Kasumi-1 (cell line): ENCODE measurements at regions not wholly inside any gene's neighbourhood (a gene's known extent, or its start where the extent isn't known, plus 50 kb on each side); places are given as distances from the start of the nearest gene placed in this dataset.
"Not testable (repeated sequence)": the region's sequence is repeated elsewhere in the genome, so short reads cannot be mapped to it uniquely, and the experiment has no call there.

ENCODE experiments used
- DNase-seq, 2 experiments: peaks; one replicate each; lab custom pipeline; 2025; lab: John Stamatoyannopoulos, UW

DNA sequence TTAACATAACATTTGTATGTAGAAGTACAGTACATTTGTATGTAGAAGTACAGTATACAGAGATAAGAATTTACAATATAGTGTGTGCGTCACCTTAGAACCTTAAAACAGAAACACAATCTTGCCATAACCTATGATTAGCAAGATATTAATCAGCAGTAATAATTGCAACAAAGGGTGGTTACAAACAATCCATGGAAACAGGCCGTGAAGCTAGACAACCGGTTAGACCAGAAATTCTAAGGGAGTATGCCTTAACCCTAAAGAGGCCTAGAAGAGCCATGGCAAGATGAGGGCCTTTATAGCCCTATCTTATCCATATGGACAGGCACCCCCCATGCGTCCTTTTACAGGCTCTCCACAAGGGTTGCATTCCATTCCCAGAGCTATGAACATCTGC is 605.9 kb downstream of the KCNT2 start:
- not testable (repeated sequence) for DNase-seq

DNA sequence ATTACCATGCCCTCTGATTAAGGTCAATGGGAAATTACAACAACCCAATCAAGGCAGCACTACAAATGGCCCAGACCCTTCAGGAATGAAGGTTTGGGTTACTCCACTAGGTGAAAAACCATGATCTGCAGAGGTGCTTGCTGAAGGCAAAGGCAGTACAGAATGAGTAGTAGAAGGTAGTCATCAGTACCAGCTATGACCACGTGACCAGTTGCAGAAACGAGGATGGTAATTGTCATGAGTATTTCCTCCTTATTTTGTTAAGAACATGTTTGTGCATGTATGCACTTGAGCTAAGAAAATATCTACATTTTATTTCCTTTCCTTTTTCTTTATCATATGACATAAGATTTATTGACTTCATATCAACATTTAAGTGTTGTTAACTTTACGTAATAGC is 607.1 kb downstream of the KCNT2 start:
- no peak for DNase-seq

DNA sequence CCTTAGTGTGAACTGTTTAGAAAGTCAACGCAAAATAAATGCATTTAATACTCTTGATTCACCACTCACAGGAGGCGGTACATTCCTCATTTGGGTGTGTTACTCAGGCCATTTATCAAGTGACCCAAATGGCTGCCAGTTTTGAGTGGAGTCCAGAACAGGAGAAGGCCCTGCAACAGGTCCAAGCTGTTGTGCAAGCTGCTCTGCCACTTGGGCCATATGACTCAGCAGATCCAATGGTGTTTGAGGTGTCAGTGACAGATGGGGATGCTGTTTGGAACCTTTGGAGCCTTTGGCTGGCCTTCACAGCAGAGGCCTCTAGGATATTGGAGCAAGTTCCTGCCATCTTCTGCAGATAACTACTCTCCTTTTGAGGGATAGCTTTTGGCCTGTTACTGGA is 609.2 kb downstream of the KCNT2 start:
- DNase-seq: no peak

DNA sequence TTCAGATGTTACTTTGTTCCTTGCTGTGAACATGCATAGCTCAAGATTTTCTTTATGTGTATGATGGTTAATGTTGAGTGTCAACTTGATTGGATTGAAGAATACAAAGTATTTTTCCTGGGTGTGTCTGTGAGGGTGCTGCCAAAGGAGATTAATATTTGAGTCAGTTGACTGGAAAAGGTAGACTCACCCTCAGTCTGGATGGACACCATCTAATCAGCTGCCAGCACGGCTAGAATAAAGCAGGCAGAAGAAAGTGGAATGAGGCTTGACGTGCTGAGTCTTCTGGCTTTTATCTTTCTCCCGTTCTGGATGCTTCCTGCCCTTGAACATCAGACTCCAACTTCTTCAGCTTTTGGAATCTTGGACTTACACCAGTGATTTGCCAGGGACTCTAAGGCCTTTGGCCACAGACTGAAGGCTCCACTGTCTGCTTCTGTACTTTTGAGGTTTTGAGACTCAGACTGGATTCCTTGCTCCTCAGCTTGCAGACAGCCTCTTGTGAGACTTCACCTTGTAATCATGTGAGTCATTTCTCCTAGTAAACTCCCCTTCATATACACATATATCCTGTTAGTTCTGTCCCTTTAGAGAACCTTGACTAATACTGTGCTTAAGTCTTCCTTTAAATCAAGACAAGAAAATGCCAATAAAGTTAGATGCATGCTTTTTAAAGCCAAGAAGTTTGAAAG is 626.6 kb downstream of the KCNT2 start:
- no peak for DNase-seq

DNA sequence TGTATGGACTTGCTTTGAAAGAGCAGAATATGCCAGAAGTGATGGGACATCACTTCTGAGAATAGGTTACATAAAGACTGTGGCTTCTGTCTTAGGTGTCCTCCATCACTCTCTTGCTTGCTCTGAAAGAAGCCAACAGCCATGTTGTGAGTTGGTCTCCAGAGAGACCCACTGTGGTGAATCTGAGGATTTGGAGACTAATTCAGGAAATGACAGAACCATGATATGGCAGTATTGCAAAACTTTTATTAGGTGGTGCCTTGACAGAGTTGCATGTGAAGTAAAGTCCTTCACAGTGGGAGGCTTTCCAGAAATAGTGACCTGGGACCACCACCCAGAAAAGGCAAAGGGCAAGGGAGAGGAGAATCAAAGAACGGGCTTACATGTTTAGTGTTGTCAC is 628.6 kb downstream of the KCNT2 start:
- no peak for DNase-seq

DNA sequence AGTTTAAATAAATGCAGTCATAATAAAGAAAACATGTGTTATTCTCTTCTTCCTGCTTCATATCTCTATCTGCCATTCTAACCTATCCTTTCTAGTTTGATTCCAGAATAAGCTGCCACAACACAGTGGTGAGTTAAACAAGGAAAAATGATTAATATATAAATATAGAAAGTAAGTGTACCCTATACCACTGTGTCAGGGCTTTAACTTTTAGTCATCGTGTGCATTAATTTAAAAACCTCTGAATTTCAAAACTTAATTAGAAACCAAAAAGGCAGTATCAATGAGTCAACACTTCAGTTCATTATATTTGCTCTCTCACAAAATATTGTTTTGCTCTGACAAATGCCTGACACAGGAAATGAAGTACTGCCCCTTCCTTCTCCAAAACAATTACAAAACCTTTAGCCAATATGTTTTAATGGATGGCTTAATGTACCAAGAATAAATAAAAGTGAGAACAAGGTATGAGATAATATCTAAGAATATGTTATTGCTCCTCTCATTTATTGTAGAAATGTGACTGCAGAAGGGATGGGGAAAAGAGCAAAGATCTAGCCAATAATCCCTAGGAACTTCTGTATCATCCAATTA is 634.8 kb downstream of the KCNT2 start:
- DNase-seq: no peak

DNA sequence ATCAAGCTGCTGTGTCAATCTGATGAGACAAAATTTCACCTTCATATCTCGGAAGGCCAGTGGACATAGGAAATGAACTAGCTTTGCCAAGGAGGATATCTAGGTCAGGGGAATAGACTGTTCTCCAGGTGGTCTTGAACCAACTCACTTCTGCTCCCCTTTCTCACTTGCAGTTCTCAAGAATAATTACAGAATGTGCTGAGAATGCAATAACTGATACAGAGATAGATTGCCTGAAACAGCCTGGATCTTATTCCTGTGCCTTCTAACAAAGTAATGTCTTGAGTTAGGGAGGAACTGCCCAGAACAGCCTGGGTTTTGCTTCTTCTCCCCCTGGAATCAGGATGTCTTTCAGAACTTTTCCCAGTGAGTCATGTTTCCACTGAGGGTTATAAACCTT is 636.7 kb downstream of the KCNT2 start:
- no peak for DNase-seq

DNA sequence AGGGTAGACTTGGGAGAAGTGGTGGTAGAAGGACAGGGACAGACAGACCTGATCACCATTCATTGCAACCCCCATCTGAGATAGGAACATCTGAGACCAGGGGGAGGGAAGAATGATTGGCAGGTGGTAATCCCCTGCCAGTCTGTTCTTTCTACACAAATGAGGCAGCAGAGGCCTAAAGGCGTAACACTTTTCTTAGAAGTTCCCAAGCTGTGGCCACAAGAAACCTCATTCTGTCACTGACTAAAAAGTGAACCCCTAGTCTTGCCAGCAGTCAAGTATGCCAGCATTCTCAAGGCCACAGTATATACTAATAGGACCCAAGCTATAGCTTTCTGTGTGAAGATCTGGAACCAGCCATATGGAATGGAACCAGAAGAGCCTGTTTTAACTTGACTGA is 638.0 kb downstream of the KCNT2 start:
- no peak for DNase-seq

DNA sequence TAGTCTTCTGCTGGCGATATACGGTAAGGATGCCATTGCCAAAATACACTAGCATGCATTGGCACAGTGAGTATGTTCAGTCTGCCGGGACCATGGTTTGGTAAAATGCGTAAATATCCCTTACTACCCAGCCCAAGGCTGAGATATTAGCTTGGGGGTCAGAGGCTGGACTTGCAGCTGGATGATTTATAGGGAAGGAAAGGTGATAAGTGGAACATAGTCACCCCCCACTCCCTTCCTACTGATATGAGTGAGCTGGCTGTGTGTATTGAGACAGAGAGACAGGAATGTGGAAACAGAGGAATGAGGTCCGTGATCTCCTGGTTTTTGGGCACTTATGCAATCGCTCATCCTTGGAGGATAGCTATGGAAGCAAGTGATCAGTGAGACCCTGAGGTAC is 642.8 kb downstream of the KCNT2 start:
- no peak for DNase-seq

DNA sequence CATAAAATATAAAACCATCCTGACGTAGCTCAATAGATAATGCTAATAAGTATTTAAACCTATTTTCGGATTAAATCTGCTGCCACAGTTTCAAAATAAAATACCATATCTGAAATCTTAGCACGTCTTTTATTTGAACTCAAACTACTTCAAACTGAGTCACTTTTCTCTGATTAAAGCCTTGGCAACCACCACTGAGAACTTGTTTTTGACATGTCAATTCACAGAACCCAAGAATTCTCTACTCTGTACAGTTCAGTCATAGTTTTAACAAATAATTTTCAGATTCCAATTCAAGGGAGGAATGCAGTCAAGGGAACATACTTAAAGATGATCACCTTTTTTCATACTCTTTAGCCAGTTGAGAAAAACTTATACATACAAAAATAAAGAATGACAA is 643.2 kb downstream of the KCNT2 start:
- DNase-seq: no peak

DNA sequence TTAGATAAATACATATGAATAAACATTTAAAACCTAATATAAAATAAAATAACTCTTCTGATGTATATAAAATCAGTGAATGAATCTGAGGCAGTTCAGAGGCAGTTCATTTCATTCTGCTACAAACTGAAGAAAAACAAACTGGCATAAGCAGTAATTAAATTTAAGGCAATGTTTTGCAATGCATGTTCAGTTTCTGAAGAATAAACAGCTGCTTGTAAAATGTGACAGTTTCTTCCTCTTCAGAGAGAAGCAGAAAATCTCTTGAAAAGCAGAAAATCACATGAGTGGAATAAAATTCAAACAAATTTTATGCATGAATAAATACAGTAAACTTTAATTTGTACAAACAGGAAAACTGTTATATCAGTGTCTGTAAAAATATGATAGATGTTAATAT is 643.7 kb downstream of the KCNT2 start:
- DNase-seq: no peak

DNA sequence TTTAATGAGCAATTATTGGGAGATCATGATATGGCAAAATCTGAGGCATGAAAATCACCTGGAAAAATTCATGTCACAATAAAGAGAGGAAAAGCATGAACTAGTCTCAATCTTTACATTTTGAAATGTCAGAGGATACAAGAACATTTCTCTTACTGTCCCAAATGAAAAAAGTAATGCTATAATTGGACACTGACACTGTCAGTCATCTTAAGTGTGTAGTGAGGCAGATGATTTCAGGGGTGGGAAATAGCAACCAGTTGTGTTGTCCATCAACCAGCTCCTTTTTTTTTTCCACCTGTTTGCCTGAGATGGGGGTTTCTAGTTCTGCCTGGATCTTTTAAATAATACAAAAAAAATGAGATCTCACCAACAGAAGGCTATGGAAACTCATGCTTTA is 646.2 kb downstream of the KCNT2 start:
- DNase-seq: no peak

DNA sequence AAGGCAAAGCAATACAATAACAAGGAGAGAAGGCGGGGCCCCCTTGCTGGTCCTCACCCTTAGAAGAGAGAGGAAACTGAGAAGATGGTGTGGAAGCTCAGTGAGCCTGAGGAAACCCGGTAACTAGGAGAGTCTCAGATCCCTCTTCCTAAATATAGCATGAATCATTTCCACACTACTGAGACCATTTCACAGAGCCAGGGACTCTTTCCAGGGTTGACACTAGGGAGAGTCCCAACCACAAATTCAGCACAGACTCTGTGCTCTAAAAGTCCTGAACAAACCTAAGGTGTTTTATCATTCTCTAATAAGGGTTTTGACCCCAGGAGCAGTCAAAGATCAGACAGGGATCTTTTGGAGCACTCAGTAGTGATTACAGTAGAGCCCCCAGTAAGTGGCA is 647.7 kb downstream of the KCNT2 start:
- DNase-seq: no peak

DNA sequence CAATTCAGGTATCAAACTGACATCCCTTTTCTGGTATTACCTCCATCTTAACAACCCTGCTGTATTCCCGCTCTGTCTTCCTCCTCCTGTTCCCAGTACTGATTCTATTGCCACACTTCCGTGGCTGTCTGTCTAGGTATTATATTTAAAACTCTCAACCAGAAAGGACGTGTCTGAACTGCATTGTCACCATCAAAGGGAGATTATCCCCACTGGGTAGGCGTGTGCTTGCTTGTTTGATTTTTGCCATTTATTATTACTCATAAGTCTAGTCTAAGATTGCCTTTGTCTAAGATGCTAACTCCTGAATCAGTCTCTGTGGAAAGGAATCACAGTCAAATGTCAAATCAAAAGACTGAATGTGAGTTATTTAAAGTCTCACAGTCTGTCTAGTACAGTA is 650.1 kb downstream of the KCNT2 start:
- DNase-seq: no peak

DNA sequence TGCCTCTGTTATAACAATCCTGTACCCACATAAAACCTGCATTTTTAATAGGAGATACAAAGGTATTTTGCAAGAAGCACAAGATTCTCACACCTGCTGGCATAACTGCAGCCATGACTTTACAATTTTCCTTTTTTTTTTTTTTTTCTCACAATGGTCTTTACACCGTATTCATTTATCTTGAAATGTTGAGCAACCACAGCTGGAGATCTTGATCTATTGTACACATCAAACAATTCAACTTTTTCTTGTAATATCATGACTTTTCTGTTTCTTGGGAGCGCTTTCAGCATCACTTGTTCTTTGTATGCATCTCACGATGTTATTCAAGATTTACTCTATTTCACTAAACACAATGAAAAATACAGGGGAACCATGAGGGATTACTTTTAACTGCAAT is 651.4 kb downstream of the KCNT2 start:
- no peak for DNase-seq

DNA sequence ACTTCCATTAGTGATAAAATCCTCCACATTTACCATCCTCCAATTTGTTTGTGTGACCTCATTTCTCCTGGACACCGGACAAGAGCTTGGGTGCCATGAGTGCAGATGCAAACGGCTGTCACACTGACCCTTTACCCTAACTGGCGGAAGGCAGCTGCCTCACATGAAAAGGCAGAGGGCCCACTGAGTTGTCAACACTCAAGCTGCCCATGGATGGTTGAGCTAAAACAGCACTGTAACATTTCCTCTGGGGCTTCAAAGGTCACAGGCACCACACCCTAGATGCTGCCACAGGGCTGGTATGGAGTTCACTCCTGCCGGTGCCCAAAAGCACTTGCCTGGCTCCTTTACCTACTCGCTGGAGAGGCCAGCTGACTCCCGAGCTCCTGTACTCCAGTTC is 653.4 kb downstream of the KCNT2 start:
- DNase-seq: no peak

DNA sequence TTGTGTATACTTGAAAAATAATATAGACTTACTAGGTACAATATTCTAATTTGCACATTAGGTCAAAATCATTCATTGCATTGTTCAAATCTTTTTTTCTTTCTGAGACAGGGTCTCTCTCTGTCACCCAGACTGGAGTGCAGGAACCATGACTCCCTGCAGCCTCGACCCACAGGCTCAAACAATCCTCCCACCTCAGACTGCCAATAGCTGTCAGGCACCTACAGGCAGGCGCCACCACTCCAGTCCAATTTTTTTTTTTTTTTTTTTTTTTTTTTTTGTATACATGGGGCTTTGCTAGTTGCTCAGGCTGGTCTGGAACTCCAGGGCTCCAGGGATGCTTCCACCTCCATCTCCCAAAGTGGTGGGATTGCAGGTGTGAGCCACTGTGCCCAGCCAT is 656.9 kb downstream of the KCNT2 start:
- DNase-seq: no peak

DNA sequence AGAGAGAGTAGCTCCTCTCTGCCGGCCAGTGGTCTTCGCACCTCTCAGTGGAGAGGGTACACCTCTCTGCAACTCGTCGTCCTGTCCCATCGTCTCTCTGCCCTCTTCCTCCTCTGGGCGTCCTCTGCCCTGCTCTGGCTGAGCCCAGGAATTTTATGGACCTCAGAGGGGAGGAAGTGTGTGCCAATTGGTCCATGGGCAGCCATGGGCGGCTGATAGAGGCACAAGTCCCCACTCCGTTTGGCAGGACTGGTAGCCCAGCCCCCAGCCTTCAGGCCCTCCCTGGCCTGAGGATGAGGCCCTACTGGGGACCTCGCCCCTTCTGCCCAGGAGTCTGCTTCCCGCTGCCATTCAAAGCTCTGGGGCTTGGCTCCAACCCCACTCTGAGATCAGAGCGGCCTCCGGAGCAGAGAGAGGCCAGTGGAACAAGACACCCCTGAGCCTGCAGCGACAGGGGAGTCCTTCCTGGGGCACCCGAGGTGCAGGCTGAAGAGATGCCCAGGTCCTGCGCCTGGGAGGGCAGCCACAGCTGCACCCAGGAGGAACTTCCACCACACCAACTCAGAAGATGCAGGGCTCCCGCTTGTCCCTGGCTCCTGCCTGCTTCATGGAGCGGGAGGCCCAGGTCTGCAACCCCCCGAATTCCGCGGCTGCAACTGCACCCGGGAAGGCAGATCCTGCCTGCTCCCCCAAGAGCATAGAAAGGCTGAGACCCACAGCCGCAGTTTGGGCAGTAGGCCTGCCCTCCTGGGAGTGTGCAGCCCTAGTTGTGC is 659.9 kb downstream of the KCNT2 start:
- DNase-seq: no peak

DNA sequence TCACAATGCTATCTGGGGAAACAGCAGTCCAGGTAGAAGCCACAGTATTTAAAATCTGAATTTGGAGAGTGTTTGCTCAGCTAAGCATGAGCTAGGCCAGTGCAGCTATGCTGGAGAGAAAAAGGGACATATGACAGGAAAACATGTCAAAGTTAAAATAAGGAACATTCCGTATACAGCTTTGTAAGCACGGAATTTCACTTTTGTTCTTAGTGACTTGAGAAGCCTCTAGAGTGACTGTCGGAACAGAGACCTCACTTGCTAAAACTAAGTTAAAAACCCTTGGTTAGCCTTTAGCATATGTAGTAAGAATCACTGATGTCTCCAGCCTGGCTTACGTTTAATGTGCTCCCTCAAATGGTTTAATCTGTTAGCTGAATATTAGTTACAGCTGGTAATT is 661.7 kb downstream of the KCNT2 start:
- DNase-seq: no peak

DNA sequence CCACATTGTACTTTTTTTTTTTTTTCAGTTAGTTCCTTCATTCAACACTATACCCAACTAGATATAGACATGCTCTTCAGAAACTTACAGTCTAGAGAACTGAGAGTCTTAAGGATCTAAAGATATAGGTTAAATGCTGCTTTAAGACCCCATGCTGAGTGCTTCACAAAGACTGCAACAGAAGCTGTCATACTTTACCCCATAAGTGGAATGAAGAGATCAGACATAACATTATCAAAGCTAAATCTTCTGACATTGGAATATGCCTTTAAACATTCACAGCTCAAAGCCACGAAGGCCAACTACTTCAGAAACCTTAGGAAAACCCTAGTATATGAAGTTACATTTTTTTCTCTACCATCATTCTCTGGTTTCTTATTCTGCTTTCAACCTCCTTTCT is 666.4 kb downstream of the KCNT2 start:
- no peak for DNase-seq

DNA sequence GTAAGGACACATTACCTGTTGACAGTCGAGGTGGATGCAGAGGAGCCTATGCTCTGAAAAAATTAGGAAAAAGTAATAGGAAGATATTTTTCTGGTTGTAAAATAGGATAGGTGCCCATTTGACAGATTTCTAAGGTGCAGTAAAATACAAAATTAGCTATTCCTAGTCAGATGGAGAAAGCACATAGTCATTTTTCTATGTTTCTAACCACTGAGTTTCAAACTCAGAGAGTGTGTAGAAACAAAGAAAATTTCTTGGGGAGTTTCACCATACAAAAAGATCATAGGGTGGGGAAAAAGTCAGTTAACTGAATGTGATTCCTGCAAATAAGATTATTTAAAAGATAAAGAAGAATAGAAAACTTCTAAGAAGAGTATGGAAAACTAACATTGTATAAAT is 666.9 kb downstream of the KCNT2 start:
- DNase-seq: no peak

DNA sequence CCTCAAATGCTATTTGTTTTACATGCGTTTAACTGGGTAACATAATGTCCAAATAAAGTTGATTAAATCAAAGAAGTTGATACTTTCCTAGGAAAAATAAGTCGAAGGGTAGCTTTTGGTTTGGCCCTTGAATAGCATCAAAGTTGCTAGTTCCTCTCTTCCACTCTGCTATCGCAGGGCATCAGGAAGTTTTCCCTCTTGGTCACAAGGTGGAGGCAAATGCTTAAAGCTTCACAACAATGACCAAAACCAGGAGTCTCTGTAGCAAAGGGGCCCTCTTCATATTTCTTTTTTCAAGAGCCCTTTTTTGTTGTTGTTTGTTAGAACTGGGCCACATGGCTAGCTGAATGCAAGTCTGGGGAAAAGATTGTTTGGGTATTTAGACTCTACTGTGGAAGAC is 668.4 kb downstream of the KCNT2 start:
- DNase-seq: no peak

DNA sequence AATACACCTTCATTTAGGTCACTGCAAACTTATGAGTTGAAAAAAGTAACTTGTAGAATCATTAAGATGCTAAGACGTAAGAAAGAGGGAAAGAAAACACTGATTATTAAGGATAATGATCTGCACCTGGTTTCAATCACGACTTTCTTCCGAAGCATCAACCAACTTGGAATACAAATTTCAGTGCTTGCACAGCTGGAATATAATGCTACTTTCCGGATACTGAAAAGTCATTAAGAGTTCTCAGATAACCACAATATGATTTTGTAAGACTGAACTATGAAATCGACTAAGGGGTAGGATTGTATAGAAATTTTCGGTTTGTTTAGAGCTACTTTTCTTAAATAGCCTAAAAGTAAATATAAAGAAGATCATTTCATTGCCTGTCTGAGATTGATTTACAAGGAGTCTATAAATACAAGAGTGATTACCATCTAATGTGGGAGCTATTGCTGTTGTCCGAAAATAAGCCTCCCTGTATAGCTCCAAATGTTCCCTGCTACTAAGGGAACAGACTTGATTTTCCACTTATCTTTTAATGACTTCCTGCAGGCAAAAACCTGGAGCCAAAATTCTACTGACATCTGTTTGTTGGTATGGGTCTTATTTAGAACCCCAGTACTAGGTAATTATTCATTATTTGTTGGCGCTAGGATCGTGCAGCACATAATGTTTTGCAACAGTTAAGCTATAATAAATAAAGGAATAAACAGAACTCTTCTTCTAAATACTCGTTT is 673.3 kb downstream of the KCNT2 start:
- DNase-seq: no peak
